Stimulated activated CD8-positive, alpha-beta memory T cell treated with anti-CD3 and anti-CD28 coated beads, Interleukin-7, amount 100 ng/mL, for 1 hour (primary cell): ENCODE measurements at regions not wholly inside any gene's neighbourhood (a gene's known extent, or its start where the extent isn't known, plus 50 kb on each side); places are given as distances from the start of the nearest gene placed in this dataset.
"Not testable (repeated sequence)": the region's sequence is repeated elsewhere in the genome, so short reads cannot be mapped to it uniquely, and the experiment has no call there.

Source experiments
- DNase-seq, 2 donors: peaks; one replicate each; pipeline ENCODE4 v3.0.0-alpha.2; 2020; ENCODE audit warnings: low read depth in 2 of 2

DNA sequence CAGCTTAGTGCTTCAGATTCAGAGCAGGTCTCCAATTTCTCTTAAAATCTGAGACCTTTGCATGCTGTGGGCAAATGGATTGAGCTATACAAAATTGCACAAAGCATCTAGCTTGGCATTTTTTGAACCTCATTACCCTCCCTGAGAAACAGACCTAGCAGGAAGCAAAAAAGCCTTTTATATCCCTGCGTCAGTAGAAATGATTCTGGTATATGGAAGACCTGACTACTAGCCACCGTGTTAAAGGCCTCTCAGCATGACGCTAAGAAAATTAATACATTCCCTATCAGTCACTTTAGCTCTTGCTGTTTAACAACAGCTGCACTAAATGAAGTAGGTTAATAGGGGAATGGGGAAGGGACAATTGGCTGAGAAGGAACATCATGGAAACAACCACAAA is 110.7 kb upstream of the SMLR1 start:
- DNase-seq: no peak

DNA sequence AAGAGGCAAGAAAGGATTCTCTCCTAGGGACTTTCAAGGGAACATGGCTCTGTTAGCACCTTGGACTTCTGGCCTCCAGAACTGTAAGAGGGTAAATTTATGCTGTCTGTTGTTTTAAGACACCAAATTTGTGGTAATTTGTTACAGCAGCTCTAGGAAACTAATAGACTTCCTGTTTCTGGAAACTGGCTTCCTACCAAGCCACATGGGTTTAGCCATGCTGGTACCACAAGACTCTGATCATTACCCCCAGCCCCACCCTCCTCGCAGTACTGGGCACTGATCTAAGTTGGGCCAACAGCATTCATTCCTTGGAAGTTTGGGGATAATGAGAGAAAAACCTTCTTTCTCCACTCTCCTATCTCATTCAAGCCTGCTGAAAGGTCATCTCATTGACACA is 109.5 kb upstream of the SMLR1 start:
- no peak for DNase-seq

DNA sequence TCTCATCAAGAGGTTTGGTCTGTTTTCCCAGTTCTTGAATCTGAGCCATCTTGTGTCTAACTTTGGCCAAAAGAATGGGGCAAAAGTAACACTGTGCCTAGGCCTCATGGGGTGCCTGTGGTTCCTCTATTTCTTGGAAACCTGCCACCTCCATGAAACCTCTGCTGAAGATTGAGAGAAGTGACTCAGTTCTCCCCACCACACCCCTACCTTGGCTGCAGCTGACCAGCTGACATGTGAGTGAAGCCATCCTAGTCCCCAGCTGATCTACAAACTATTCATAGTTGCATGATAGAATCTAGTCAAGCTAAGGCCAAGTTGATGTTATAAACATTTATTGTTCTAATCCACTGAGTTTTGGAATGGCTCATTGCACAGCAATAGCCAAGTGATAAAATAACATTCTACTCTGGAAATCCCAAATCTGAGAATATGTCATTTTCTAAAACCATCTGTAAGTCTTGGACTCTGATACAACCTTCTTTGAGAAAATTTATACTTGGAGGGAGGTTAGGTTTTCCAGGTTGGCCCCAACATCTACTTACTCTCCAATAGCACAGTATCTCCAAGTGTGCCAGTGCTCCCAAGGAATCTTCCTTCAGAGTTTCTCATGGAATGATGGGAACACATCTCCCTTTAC is 107.0 kb upstream of the SMLR1 start:
- no peak for DNase-seq

DNA sequence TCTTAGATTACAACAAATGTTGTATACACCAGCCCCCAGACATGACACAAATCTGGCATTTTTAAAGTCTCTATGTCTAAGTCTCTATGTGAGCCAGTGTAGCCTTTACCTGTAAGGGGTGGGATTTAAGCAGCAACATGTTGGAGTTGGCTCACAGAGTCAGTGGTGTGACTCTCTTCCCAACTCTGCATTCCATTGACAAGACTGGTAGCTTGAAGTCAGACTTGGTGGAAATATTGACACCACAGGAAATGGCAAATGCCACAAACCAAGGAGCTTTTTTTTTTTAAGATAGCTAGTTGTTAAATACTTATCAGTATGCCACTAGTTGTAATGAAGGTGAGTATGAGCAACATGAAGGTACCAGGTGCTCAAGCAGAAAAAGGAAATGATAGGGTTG is 103.1 kb upstream of the SMLR1 start:
- DNase-seq: no peak

DNA sequence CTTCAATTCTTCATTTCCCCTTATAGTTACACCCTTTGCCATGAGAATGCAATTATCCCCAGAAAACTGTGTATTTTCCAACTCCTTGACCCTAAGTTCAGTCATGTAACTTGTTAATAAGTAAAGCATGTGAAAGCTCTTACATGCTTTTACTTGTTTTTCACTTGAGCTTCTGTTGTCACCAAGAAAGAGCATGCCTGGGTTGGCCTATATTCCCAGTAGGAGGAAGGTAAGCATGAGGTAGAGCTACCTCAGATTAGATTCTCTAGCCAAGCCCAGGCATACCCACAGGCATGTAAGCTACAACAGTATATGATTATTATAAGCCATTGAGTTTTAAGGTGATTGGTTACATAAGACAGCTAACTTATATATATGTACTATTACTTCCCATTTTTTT is 101.7 kb upstream of the SMLR1 start:
- no peak for DNase-seq

DNA sequence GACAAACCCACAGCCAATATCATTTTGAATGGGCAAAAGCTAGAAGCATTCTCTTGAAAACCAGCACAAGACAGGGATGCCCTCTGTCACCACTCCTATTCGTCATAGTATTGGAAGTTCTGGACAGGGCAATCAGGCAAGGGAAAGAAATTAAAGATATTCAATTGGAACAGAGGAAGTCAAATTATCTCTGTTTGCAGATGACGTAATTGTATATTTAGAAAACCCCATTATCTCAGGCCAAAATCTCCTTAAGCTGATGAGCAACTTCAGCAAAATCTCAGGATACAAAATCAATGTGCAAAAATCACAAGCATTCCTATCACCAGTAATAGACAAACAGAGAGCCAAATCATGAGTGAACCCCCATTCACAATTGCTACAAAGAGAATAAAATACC is 99.1 kb upstream of the SMLR1 start:
- not testable (repeated sequence) for DNase-seq

DNA sequence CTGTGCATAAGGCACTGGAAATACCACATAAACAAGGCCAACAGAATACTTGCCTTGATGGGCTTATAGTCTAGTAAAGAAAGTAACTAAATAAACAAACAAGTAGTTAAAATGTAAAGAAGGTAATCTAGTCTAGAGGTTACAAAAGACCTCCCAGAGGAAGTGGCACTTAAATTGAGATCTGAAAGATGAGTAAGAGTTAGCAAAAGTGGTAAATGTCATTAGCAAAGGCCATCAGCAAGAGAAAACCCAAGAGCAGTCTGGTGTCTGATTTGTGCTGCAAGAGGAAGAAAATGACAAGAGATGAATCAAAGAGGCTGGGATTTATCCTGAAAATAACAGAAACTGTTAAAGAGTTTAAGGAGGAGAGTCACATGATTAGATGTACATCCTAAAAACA is 96.6 kb upstream of the SMLR1 start:
- DNase-seq: no peak

DNA sequence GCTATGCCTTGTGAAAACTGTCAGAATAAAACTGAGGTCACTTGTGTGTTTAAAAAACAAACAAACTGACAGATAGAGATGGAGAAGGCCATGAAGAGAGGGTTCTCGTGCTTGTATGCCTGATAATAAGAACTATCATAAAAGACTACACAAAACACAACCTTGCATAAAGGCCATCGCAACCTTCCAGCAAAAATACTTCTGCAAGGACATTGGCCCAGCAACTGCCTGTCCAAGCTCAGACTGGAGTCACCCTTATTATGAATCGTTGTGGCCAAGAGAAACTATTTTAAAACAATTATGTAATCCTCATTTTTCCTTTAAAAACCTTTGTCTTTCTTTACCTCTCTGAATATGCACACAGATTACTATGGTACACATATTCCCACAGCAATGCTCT is 93.0 kb upstream of the SMLR1 start:
- DNase-seq: no peak

DNA sequence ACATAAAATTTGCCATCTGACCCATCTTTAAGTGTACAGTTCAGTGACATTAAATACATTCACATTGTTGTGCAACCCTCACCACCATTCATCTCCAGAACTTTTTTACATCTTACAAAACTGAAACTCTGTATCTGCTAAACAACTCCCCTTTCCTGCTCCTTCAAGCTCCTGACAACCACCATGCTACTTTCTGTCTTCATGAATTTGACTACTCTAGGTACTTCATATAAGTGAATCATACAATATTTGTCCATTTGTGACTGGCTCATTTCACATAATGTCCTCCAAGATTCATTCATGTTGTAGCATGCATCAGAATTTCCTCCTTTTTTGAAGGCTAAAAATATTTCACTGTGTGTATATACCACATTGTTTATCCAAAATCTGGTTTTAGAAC is 86.9 kb upstream of the SMLR1 start:
- no peak for DNase-seq

DNA sequence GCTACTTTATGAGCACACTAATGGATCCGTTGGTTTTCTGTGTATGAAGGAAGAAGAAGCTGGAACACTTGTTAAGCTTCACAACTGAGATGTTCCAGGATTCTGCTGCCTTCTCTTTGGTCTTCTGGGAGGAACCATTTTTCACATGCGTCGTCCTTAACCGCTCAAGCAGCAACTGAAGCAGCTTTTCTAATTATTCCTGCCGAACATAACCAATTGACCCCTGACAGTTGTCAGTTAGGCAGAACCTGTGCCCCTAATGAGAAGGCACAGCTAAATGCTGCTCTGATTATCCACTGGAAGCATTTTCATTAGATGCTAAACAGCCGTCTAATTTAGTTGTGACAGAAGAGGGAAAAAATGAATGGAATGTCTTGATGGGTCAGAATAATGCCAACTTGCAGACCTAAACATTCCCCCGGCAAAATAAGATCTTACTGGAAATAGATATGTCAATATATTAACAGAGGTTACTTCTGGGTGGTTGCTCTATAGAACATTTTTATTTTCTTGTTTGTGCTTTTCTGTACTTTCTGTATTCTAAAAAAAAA is 85.0 kb upstream of the SMLR1 start:
- DNase-seq: no peak

DNA sequence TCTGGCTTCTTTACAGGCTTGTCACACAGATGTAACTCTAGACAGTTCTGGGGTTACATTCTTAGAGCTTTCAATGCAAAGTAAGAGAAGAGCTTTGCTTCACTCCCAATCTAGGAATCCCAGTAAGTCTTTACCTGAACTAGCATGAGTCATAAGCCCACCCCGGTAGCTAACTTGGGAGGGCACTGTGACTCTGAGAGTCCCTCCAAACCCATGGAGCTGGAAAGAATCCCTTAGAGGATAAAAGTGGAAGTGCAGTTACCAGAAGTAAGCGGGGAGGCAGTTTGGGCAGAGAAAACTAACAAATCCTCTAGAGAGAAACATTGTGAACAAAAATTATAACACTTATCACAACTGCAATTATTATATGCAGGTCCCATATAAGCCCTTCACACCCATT is 84.0 kb upstream of the SMLR1 start:
- DNase-seq: no peak

DNA sequence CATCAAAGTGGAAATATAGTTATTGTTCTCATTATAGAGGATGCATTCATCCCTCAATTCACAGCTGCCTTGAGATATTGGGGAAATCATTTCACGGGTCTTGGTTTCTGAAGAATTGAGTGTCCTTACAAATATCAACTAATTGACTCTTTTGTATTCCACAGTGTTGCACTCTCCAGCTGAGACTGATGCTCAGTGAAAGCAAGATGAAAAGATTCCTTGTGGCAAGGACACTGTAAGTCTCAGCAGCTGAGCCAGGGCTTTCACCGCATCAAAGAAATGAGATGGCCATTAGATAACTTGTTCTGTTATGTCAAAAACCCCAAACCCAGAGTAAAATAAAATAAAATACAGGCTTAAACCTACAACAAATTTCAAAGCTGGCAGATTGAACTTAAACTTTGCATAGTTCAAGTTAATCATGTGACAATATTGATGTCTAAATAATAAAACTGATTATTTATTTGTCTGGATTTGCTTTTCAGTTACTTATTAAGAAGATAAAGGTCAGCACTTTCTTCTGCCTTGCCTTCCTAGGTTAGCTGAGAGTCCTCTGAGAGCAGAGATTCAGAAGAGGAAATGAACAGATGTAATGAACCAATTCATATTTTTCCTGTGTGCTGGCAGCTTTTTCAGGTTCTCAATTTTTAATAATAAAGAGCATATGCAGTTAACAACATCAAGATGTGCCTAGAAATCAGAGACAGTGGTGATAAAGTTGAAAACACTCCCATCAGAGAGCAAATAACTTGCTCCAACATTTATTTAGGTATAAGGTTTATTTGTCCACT is 82.4 kb upstream of the SMLR1 start:
- DNase-seq: no peak

DNA sequence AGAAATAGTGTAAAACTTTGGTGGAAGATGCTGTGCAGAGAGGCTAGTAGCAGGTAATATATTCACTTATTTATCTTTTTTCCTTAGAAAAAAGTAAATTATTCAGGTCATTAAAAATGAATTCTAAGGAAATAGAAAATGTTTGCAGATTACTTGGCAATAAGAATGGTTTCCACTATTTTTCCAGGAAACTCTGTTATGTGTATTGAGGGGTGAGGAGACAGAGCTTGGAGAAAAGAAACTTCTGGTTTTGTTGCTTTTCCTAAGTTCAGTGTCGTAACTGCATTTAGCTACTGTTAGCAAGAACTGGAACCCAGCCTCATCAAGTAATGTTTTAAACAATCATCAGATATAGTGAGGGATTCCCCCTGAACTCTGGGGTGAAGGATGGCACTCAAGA is 79.2 kb upstream of the SMLR1 start:
- no peak for DNase-seq

DNA sequence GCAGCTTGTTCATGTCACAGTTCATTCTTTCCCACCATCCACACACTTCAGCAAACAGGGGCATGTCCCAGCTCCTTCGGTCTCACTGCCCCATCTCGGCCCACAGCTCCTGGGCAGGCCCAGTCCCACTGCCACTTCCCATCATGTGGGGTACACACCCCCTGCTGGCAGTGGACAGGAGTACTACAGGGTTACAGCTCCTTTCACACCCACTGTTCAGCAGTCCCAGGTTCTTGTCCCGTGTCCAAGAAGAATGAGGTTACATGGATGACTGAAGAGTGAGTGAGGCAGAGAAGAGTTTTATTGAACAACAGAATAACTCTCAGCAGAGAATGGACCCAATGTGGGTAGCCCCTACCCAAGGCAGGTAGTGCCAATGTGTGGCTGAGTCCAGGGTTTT is 77.8 kb upstream of the SMLR1 start:
- DNase-seq: no peak

DNA sequence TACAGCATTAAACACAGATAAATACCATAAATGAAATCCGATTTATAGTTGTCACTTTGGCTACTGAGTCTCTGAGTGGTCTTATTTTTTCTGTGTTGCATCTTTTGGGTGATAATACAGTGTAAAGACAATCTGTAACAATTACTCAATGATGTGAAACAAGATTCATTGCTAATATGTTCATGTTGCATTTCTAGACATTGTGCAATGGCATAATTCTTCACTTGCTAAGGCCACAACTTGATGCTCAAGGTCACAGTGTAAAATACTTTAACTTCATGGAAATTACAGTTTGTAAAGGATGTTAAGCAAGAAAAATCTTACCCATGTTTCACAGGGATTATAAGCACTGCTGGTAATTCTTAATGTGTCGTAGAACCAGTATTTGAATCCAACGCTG is 74.9 kb upstream of the SMLR1 start:
- DNase-seq: no peak

DNA sequence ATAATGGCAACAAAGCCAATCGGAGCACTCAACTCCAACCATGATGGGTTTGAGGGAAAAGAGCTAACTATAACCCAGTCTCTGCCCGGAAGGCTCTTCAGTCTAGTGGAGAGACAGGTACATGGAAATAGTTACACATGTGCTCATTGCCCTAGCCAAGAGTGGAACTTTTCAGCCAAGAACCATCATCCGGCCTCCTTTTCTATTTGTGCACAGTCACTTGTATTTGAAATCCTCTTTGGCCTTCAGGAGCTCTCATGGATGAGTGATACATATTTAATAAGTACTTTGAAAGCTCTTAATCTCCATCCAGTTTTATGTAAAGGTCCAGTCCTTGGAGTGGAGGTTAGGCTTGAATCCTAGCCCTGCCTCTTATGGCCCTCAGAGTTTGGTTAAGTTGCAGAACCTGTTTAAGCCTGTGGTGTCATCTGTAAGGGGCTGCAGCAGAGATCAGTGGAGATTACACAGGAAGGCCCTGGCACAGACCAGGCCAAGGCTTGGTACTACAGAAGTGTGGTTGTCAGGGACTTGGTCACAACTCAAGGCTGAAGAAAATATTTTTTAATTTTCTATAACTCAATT is 72.3 kb upstream of the SMLR1 start:
- no peak for DNase-seq

DNA sequence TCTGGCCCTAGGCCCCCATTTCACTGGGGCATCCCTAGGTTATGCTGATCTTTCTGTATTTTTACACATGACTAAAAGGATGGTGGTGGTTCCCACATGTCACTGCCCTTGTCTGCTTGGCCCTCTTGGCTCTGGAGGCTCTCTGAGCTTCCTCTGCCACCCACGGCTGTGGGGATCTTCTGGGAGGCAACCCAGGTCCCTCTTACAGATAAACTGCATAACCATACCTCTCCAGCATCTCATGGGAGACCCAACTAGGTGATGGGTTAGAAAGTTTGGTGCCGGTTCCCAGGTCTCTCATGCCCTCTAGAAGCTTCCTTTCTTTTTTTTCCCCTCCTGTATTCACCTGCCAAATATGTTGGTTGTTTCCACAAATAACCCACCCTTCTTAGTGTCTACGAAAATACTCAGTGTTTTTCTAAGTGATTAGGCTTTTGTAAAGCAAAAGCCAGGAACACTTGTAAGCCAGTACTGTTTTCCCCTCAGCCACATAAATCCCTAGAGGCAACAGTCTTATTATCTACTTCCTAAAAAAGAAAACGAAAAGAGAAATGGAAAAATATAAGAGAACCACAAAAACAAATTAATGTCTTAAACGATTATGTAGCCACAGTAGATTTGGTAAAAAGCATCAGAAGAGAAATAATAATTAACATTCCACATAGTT is 71.7 kb upstream of the SMLR1 start:
- no peak for DNase-seq

DNA sequence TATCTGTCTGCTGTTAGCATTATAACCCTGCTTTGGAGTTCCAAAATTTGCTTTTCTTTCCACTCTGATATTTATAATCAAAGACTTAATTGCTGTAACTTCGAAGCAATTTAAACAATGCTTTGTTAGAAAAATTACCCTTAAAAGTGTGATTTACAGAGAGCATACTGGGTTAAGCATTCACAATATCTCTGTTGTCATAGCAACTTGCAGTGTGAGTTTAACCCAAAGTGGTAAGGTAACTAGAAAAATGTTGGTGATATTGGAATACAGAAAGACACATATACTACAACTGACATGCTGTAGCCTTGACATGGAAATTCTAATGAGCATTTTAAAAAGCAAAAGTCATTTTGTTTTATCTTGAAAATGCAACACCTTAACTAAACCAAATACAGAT is 70.4 kb upstream of the SMLR1 start:
- DNase-seq: no peak

DNA sequence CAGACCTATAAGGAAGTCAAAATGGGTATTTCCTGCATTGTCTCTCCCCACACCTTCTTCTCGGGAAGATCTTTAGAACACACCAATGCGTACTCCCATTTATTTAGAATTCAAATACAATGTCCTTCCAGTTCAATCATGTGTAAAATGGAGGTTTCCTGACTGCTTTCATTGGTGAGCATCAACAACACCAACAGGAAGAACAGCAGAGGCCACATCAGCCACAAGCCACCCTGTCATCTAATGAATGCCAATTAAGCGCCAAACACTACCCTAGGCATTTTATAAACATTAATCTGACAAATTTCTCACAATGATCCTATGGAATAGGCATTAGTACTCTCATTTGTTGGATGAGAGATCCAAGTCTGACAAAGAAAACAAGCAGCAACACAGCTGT is 68.4 kb upstream of the SMLR1 start:
- no peak for DNase-seq

DNA sequence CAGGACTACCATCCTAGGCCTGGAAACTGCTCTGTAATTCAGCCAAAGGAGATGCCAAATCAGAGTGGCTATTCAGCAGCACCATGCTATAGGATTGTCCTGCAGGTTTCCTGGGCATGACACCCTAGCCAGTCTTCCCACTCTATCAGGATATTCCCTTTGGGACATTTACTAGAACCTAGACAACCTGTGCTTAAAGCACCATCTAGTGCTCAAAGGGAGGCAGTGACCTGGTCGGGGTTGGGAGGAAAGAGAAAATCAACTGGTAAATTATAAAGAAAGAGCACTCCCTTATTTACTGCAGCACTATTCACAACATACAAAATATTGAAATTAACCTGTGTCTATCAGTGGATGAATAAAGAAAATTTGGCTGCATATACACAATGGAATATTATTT is 67.2 kb upstream of the SMLR1 start:
- DNase-seq: no peak

DNA sequence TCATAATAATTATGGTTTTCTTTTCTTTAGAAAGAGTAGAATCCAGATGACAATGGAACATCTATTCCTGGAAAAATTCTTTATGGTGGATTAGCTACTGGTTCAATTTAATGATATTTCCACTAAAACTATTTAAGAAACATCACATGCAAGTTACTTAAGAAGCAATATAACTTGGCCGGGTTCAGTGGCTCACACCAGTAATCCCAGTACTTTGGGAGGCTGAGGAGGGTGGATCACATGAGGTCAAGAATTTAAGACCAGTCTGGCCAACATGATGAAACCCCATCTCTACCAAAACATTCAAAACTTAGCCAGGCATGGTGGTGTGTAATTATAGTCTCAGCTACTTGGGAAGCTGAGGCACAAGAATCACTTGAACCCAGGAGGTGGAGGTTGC is 65.9 kb upstream of the SMLR1 start:
- no peak for DNase-seq

DNA sequence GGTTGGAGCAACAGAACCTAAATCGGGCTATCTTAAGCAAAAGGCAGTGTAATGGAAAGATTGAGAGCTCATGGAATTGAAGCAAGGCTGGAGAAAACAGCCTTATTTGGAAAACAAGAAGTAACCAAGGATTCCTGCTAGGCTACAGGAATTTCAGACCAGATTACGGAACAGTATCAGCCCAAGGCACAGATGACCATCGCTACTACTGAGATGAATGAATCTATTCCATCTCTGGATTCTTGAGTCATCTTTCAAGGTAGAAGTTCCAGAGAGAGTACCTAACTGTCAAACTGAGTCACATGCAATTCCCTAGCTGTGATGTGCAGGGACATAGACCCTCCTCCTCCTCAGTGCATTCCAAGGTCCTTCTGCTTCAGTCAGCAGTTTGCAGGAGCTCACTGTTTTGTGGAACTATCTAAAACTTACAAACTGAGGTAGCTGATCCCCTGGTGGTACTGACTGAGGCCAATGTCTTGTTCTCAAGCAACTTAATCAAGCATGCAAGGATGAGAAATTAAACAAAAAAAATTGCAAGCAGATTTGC is 62.0 kb upstream of the SMLR1 start:
- DNase-seq: no peak
